Endodermal cell (in vitro differentiated cells): ENCODE measurements at regions not wholly inside any gene's neighbourhood (a gene's known extent, or its start where the extent isn't known, plus 50 kb on each side); places are given as distances from the start of the nearest gene placed in this dataset.

Source experiments
- DNase-seq: peaks from one replicate; pipeline ENCODE4 v3.0.0-alpha.2; 2017
- H3K27ac ChIP-seq: 2 replicates; pipeline ENCODE4 v1.5.1; 2013; ENCODE audit warnings: mild to moderate bottlenecking, low read depth, low read length, moderate library complexity
- H3K27me3 ChIP-seq: 2 replicates; pipeline ENCODE4 v1.6.1; 2013; ENCODE audit warnings: mild to moderate bottlenecking, low read length, moderate library complexity; ENCODE audit not compliant: insufficient read depth, control insufficient read depth, poor library complexity, severe bottlenecking
- H3K36me3 ChIP-seq: 2 replicates; pipeline ENCODE4 v1.7.0; 2013; ENCODE audit warnings: mild to moderate bottlenecking, low read length, moderate library complexity; ENCODE audit not compliant: control insufficient read depth, insufficient read depth
- H3K4me1 ChIP-seq: one replicate; pipeline ENCODE4 v1.7.0; 2013; ENCODE audit warnings: low read length; ENCODE audit not compliant: control insufficient read depth, insufficient read depth
- H3K4me3 ChIP-seq: 2 replicates; pipeline ENCODE4 v1.5.1; 2013; ENCODE audit warnings: mild to moderate bottlenecking, low read length, moderate library complexity
- H3K9ac ChIP-seq: 2 replicates; pipeline ENCODE4 v1.6.1; 2013; ENCODE audit warnings: mild to moderate bottlenecking, low read length, moderate library complexity; ENCODE audit not compliant: poor library complexity, severe bottlenecking; ENCODE audit errors: extremely low read depth
- H3K9me3 ChIP-seq: 2 replicates; pipeline ENCODE4 v1.6.1; 2013; ENCODE audit warnings: mild to moderate bottlenecking, low read length, moderate library complexity; ENCODE audit not compliant: control insufficient read depth
- H3K27ac Mint-ChIP-seq: 2 replicates; pipeline ENCODE4 v1.8.0; 2020; ENCODE audit warnings: mixed read lengths
- H3K27me3 Mint-ChIP-seq: 2 replicates; pipeline ENCODE4 v1.8.0; 2021; ENCODE audit warnings: mild to moderate bottlenecking, mixed read lengths; ENCODE audit not compliant: insufficient read depth
- H3K36me3 Mint-ChIP-seq: 2 replicates; pipeline ENCODE4 v1.8.0; 2020; ENCODE audit warnings: low read depth, mixed read lengths
- H3K4me1 Mint-ChIP-seq: 2 replicates; pipeline ENCODE4 v1.8.0; 2020; ENCODE audit warnings: mixed read lengths
- H3K4me3 Mint-ChIP-seq: 2 replicates; pipeline ENCODE4 v1.8.0; 2020; ENCODE audit warnings: mild to moderate bottlenecking, moderate library complexity, mixed read lengths
- H3K9me3 Mint-ChIP-seq: 2 replicates; pipeline ENCODE4 v1.8.0; 2020; ENCODE audit warnings: mild to moderate bottlenecking, mixed read lengths
- CTCF ChIP-seq: fragments of 200-600 bp; sonication (generic); conservative IDR thresholded peaks from 2 replicates; pipeline ENCODE4 v1.5.0; 2021; ENCODE audit warnings: antibody characterized with exemption, mild to moderate bottlenecking
- WGBS, 2 experiments: methylation state at CpG; one replicate each; pipeline versions ENCODE4 v1.1.5 to v1.1.7; 2013; ENCODE audit warnings: missing lambda C conversion rate in 2 of 2, mixed read lengths in 1 of 2; ENCODE audit not compliant: insufficient coverage in 1 of 2, insufficient read length in 1 of 2; 5-methylcytosine and 5-hydroxymethylcytosine counted together

GRCh38 chr4:132275583-132276121, 873.4 kb upstream of the PCDH10 start:
- H3K27ac ChIP-seq: no peak overlapping the region
- WGBS, 2 experiments: 85 to 89% methylated on average over 1 of the region's 1 CpG
- no peak overlapping the region for H3K9ac ChIP-seq
- Mint-ChIP-seq H3K27me3 (no peaks in the 10 kb centered on the region), H3K4me3 (no peak overlapping the region), H3K27ac (no peak overlapping the region), H3K4me1 (no peaks in the 10 kb centered on the region), H3K36me3 (no peaks in the 10 kb centered on the region), H3K9me3 (no peaks in the 10 kb centered on the region)
- no peak overlapping the region for H3K4me3 ChIP-seq
- H3K36me3 ChIP-seq: no peaks in the 10 kb centered on the region
- TF ChIP-seq CTCF: no peak
- no peaks in the 10 kb centered on the region for H3K4me1 ChIP-seq
- DNase-seq: no peak
- no peaks in the 10 kb centered on the region for H3K27me3 ChIP-seq
- no peaks in the 10 kb centered on the region for H3K9me3 ChIP-seq

- Mint-ChIP-seq H3K4me1 (no peaks in the 10 kb centered on the region), H3K36me3 (no peaks in the 10 kb centered on the region), H3K27me3 (no peaks in the 10 kb centered on the region), H3K27ac (no peak overlapping the region), H3K9me3 (no peaks in the 10 kb centered on the region), H3K4me3 (no peak overlapping the region)
- Histone ChIP-seq H3K27me3 (no peaks in the 10 kb centered on the region), H3K4me1 (no peaks in the 10 kb centered on the region), H3K9me3 (no peaks in the 10 kb centered on the region), H3K36me3 (no peaks in the 10 kb centered on the region), H3K4me3 (no peak overlapping the region), H3K9ac (no peak overlapping the region), H3K27ac (no peak overlapping the region)
- WGBS, 2 experiments: 87 to 92% methylated on average over 3 to 4 of the region's 4 CpGs
- TF ChIP-seq CTCF: no peak
- no peak for DNase-seq
Observed at GRCh38 chr4:132276185-132276584, 872.9 kb upstream of the PCDH10 start.

GRCh38 chr4:132276989-132277388, 872.1 kb upstream of the PCDH10 start:
- Mint-ChIP-seq H3K9me3 (no peaks in the 10 kb centered on the region), H3K36me3 (no peaks in the 10 kb centered on the region), H3K4me3 (no peak overlapping the region), H3K4me1 (no peaks in the 10 kb centered on the region), H3K27ac (no peak overlapping the region), H3K27me3 (no peaks in the 10 kb centered on the region)
- WGBS, 2 experiments: 93 to 99% methylated on average over 2 of the region's 2 CpGs
- no peaks in the 10 kb centered on the region for H3K36me3 ChIP-seq
- TF ChIP-seq CTCF: no peak
- H3K27me3 ChIP-seq: no peaks in the 10 kb centered on the region
- H3K4me3 ChIP-seq: no peak overlapping the region
- no peaks in the 10 kb centered on the region for H3K9me3 ChIP-seq
- H3K27ac ChIP-seq: no peak overlapping the region
- no peak for DNase-seq
- no peaks in the 10 kb centered on the region for H3K4me1 ChIP-seq
- no peak overlapping the region for H3K9ac ChIP-seq
